HG03442 (cell line): ENCODE measurements at regions not wholly inside any gene's neighbourhood (a gene's known extent, or its start where the extent isn't known, plus 50 kb on each side); places are given as distances from the start of the nearest gene placed in this dataset.
"Not testable (repeated sequence)": the region's sequence is repeated elsewhere in the genome, so short reads cannot be mapped to it uniquely, and the experiment has no call there.

Experiments used
- ATAC-seq: cut with Tn5 transposase; IDR thresholded peaks from one replicate; pipeline ENCODE4 v1.9.1; 2021; ENCODE audit warnings: mild to moderate bottlenecking, moderate library complexity; ENCODE audit not compliant: unreplicated experiment

DNA sequence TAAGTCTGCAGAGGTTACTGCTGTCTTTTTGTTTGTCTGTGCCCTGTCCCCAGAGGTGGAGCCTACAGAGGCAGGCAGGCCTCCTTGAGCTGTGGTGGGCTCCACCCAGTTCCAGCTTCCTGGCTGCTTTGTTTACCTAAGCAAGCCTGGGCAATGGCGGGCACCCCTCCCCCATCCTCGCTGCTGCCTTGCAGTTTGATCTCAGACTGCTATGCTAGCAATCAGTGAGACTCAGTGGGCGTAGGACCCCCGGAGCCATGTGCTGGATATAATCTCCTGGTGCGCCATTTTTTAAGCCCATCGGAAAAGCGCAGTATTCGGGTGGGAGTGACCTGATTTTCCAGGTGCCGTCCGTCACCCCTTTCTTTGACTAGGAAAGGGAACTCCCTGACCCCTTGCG is 1363.1 kb downstream of the HACE1 start:
- ATAC-seq = not testable (repeated sequence)

DNA sequence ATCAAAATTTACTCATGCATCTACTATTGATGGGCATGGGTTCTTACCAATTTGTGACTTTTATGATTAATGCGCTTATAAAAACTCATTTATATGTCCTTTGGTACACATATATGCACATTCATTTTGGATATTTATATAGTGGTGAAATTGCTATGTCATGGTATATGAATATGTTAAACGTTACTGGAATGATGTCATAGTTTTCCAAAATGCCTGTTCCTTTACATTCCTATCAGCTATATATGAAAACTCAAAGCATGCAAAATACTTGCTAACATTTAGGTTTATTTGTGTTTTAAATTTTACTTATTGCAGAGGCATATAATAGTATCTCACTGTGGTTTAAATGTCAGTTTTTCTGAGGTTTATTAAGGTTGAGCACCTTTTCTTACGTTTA is 1403.1 kb downstream of the HACE1 start:
- ATAC-seq = no peak

GRCh38 chr6:103455275-103455674 is 1404.4 kb downstream of the HACE1 start:
- no peak for ATAC-seq

GRCh38 chr6:103409475-103409874 is 1450.2 kb downstream of the HACE1 start:
- ATAC-seq = no peak

- no peak for ATAC-seq
Measured at GRCh38 chr6:103405321-103405720, 1454.4 kb downstream of the HACE1 start.

GRCh38 chr6:103404799-103405198 is 1454.9 kb downstream of the HACE1 start:
- no peak for ATAC-seq

DNA sequence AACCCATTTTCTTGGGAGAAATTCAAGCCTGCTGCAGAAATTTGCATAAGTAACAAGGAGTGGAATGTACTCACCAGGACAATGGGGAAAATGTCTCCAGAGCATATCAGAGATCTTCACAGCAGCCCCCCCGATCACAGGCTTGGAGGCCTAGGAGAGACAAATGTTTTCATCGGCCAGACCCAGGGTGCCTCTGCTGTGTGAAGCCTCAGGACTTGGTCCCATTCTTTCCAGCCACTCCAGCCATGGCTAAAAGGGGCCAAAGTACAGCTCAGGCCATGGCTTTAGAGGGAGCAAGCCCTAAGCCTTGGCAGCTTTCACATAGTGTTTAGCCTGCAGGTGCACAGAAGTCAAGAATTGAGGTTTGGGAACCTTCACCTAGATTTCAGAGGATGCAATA is 1463.0 kb downstream of the HACE1 start:
- no peak for ATAC-seq

DNA sequence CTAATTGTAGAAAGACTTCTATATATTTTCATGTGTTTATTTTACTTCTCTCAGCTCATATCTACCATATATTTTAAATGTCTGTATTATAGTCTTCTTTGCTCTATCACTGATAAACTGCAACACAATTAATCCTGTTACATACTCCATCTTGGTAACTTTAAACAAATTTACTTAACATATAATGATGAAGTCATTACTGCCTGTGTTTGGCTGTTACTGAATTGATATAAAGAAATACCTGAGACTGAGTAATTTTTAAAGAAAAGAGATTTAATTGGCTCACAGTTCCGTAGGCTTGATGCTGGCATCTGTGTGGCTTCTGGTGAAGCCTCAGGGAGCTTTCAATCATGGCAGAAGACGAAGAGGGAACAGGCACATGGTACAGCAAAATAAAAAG is 1480.4 kb downstream of the HACE1 start:
- no peak for ATAC-seq

GRCh38 chr6:103367212-103367611 is 1492.5 kb downstream of the HACE1 start:
- no peak for ATAC-seq

DNA sequence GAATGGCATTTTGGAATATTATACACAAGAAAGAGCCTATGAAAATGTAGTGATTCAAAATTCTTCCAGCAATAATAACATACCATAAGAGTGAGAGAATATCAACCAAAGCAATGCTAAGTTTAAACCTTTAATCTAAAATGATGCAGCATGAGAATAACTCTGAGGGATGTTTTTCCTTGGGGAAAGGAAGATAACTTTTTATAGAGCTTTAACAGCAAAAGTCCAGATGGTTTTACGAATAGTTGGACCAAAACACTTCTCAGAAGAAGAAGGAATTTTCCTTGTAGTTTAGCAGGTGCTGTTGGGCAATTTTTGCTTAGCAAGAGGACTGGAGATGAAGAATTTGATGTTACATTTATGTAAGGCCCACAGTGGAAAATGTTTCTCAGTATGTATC is 1503.2 kb downstream of the HACE1 start:
- ATAC-seq = no peak

DNA sequence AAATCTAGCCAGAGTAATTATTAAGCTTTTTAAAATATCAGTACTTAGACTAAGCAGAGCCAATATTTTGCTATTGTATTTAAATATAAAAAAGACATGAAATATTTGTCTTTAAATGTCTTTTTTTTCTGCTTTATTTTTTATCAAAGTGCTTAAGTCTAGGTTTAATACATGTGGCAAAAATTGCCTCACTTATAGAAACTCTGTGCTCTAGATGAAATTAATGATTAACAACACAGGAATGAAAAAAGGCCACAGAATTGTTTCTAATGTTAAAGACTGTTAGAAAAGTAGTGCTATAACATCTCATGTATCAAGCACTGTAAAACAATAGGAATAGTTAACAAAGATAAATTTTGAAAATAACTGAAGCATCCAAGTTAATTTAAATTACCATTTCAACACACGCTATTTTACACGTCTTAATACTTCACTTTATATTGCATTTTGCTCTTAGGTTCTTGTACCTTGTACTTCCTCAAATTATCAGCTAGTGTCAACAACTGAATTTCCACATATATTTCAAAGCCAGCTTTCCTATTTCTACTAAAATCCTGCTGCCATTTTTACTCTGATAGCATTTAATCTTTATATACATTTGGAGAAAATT is 1515.1 kb downstream of the HACE1 start:
- no peak for ATAC-seq

GRCh38 chr6:103335412-103335811 is 1524.3 kb downstream of the HACE1 start:
- ATAC-seq = no peak

GRCh38 chr6:103326760-103327757 is 1532.7 kb downstream of the HACE1 start:
- ATAC-seq = no peak

DNA sequence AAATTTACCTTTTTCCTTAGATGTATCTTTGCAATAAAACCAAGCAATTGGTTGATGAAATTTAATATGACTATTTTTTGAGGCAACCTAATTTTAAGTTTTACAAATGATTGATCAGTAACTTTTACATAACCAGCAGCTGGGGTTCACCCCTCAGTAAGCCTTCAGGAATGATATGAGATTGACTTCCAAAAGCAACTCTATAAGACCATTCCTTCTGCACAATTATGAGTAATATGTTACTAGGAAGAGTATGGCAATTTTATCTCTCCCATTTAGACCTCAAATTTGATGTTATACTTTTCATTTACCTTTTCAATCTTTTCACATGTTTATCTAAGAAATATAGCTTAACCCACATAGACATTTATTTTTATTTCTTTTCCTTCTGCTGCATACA is 1546.3 kb downstream of the HACE1 start:
- no peak for ATAC-seq

GRCh38 chr6:103294376-103294775 is 1565.3 kb downstream of the HACE1 start:
- not testable (repeated sequence) for ATAC-seq

DNA sequence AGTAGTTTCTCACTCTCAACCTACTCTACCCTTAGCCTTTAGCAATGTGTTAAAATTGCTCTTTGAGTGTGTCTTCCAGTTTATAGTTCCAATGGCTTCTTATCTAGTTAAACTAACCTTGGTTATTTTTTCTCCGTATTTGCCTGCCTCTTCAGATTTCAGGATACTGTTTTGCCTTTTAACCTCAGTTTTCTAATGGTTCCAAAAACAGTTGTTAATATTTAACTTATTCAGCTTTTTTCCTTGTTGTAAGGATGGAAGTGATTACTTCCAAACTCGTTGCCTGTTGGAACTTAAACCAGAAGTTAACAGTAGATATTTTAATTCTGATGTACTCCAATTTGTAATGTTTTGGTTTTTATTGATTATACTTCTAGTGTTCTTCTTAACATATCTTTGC is 1574.9 kb downstream of the HACE1 start:
- no peak for ATAC-seq

GRCh38 chr6:103280417-103280816 is 1579.3 kb downstream of the HACE1 start:
- no peak for ATAC-seq

DNA sequence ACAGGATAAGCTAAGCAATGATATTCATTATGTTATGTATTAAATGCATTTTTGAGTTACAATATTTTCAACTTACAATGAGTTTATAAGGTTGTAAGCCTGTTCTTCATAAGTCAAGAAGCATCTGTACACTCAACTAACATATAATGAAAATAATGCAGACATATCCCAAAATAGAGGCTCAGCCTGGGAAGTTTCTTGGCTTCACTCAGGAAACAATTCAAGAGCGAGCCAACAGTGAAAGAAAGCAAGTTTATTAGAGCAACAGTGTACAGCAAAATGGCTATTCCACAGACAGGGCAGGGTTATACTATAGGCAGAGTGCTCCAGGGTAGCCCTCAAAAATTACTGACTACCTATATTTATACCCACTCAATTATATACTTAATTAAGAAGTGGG is 1581.8 kb downstream of the HACE1 start:
- ATAC-seq = no peak

- ATAC-seq = no peak
Measured at GRCh38 chr6:103273048-103273447, 1586.7 kb downstream of the HACE1 start.

GRCh38 chr6:103269581-103269980 is 1590.1 kb downstream of the HACE1 start:
- no peak for ATAC-seq

DNA sequence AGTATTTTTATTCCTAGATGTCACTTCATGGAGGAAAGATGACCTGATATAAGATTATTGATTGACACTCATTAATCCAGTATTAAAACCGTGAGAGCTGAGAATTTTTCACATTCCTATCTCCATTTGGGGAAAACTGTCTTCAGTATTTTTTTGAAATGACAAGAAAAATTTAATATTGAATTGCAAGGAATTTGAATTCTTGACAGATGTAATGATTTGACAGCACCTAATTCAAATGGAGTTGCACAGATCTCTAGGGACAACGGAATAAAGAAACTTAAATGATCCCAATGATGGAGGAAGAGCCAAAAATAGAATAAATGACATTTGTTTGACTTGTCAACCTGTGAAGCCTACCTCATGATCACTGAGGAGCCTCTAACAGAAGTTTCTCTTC is 1591.4 kb downstream of the HACE1 start:
- no peak for ATAC-seq

GRCh38 chr6:103264020-103264419 is 1595.7 kb downstream of the HACE1 start:
- ATAC-seq = no peak
